ENCODE measurements at regions not wholly inside any gene's neighbourhood (a gene's known extent, or its start where the extent isn't known, plus 50 kb on each side); places are given as distances from the start of the nearest gene placed in this dataset.

DNA sequence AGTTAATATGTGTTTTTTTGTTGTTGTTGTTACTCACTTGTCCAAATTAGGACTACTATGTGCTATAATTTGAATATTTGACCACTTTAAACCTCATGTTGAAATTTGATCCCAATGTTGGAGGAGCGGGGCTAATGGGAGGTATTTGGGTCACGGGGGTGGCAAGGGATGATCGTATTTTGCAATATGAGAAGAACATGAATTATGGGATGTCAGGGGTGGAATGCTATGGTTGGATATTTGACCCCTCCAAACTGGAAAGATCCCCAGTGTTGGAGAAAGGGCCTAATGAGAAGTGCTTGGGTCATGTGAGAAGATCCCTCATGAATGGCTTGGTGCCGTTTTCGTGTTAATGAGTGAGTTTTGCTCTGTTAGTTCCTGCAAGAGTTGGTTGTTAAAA, 119.8 kb downstream of the NUDT12 start:
- TF ChIP-seq, protein P1, sequence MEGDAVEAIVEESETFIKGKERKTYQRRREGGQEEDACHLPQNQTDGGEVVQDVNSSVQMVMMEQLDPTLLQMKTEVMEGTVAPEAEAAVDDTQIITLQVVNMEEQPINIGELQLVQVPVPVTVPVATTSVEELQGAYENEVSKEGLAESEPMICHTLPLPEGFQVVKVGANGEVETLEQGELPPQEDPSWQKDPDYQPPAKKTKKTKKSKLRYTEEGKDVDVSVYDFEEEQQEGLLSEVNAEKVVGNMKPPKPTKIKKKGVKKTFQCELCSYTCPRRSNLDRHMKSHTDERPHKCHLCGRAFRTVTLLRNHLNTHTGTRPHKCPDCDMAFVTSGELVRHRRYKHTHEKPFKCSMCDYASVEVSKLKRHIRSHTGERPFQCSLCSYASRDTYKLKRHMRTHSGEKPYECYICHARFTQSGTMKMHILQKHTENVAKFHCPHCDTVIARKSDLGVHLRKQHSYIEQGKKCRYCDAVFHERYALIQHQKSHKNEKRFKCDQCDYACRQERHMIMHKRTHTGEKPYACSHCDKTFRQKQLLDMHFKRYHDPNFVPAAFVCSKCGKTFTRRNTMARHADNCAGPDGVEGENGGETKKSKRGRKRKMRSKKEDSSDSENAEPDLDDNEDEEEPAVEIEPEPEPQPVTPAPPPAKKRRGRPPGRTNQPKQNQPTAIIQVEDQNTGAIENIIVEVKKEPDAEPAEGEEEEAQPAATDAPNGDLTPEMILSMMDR (IDR thresholded peaks at IDR 0.05): no peak
- TF ChIP-seq POLR2AphosphoS5 (IDR thresholded peaks at IDR 0.05) (no peak), EP300 (IDR thresholded peaks at IDR 0.05) (no peak)

Measured in esophagus muscularis mucosa (tissue), 4 donors.